Keratinocyte (primary cell): ENCODE measurements at regions not wholly inside any gene's neighbourhood (a gene's known extent, or its start where the extent isn't known, plus 50 kb on each side); places are given as distances from the start of the nearest gene placed in this dataset.
A peak's percentile ranks its signal among the peaks of the same experiment; 100 is the strongest.

Experiments
- DNase-seq: peaks from one replicate; pipeline ENCODE4 v3.0.0-alpha.2; 2011; ENCODE audit warnings: low read depth, missing footprints, low spot score
- FAIRE-seq: peaks from 2 replicates; lab custom pipeline; 2011; peaks lifted over from hg19 to GRCh38; lab: Jason Lieb, UNC
- H2AFZ ChIP-seq: 2 replicates; pipeline ENCODE4 v1.6.0; 2012; ENCODE audit warnings: low read length, control low read depth, inconsistent platforms; ENCODE audit not compliant: control insufficient read depth
- H3K27ac ChIP-seq: 2 replicates; pipeline ENCODE4 v1.5.1; 2011; ENCODE audit warnings: low read length; ENCODE audit not compliant: control insufficient read depth, insufficient read depth
- H3K27me3 ChIP-seq: 3 replicates; pipeline ENCODE4 v1.6.0; 2011; ENCODE audit warnings: low read length; ENCODE audit not compliant: control insufficient read depth, insufficient read depth; ENCODE audit errors: extremely low read depth
- H3K36me3 ChIP-seq, 2 experiments: 2 replicates in 1 of 2; 3 replicates in 1 of 2; pipeline ENCODE4 v1.5.1; 2011; ENCODE audit warnings: low read length in 2 of 2, mild to moderate bottlenecking in 1 of 2; ENCODE audit not compliant: control insufficient read depth in 2 of 2, insufficient read depth in 2 of 2; ENCODE audit errors: extremely low read depth in 1 of 2
- H3K4me1 ChIP-seq: 3 replicates; pipeline ENCODE4 v1.5.1; 2011; ENCODE audit warnings: low read length; ENCODE audit not compliant: control insufficient read depth, insufficient read depth; ENCODE audit errors: extremely low read depth
- H3K4me2 ChIP-seq: 3 replicates; pipeline ENCODE4 v1.6.0; 2011; ENCODE audit warnings: low read depth, low read length; ENCODE audit not compliant: control insufficient read depth, insufficient read depth; ENCODE audit errors: extremely low read depth
- H3K4me3 ChIP-seq, 3 experiments: fragments of 200-600 bp in 1 of 3; sonication (generic) in 1 of 3; 2 replicates in 2 of 3; 3 replicates in 1 of 3; pipeline ENCODE4 v1.5.1; 2011 to 2016; ENCODE audit warnings: low read length in 3 of 3, mild to moderate bottlenecking in 3 of 3, control low read depth in 2 of 3, inconsistent platforms in 1 of 3, low read depth in 1 of 3, mixed read lengths in 1 of 3, mixed run types in 1 of 3, moderate library complexity in 1 of 3; ENCODE audit not compliant: control insufficient read depth in 2 of 3, insufficient read depth in 2 of 3; ENCODE audit errors: extremely low read depth in 1 of 3
- H3K79me2 ChIP-seq: 2 replicates; pipeline ENCODE4 v1.6.0; 2012; ENCODE audit warnings: low read length; ENCODE audit not compliant: control insufficient read depth, insufficient read depth
- H3K9ac ChIP-seq: 3 replicates; pipeline ENCODE4 v1.6.0; 2011; ENCODE audit warnings: low read length; ENCODE audit not compliant: control insufficient read depth, insufficient read depth; ENCODE audit errors: extremely low read depth
- H3K9me1 ChIP-seq: 3 replicates; pipeline ENCODE4 v1.6.0; 2011; ENCODE audit warnings: low read length; ENCODE audit not compliant: control insufficient read depth, insufficient read depth; ENCODE audit errors: extremely low read depth
- H3K9me3 ChIP-seq: 2 replicates; pipeline ENCODE4 v1.5.1; 2012; ENCODE audit warnings: low read depth, low read length; ENCODE audit not compliant: control insufficient read depth
- H4K20me1 ChIP-seq: 3 replicates; pipeline ENCODE4 v1.6.0; 2011; ENCODE audit warnings: low read length; ENCODE audit not compliant: control insufficient read depth, insufficient read depth; ENCODE audit errors: extremely low read depth
- CTCF ChIP-seq, 3 experiments: IDR thresholded peaks in 1 of 3; conservative IDR thresholded peaks in 1 of 3; optimal IDR thresholded peaks in 1 of 3; 2 replicates in 2 of 3; 3 replicates in 1 of 3; pipeline versions ENCODE3 to v1.5.1; 2011; ENCODE audit warnings: low read length in 3 of 3, mild to moderate bottlenecking in 3 of 3, moderate library complexity in 2 of 3, control low read depth in 1 of 3, inconsistent platforms in 1 of 3; ENCODE audit not compliant: insufficient read depth in 2 of 3; ENCODE audit errors: extremely low read depth in 1 of 3
- EZH2 ChIP-seq: IDR thresholded peaks from one replicate; pipeline ENCODE4 v1.6.1; 2012; ENCODE audit warnings: inconsistent platforms, mild to moderate bottlenecking, low read length, moderate library complexity
- dilution Hi-C: fragments of 300-500 bp; cut with MboI; formaldehyde crosslinking; loops from one replicate; pipeline ENCODE4 v1.7.0; 2020; ENCODE audit warnings: low sequenced_read_pairs; ENCODE audit not compliant: extremely low pct_ligation_motif_present

GRCh38 chr4:157564218-157564617, 343.7 kb downstream of the GRIA2 start:
- Histone ChIP-seq H3K4me2 (peak overlapping the region; percentile 56), H3K36me3 (no peaks in the 10 kb centered on the region)

GRCh38 chr4:157558016-157558415, 337.5 kb downstream of the GRIA2 start:
- H3K9me3 ChIP-seq, result no peaks in the 10 kb centered on the region
- no peaks in the 10 kb centered on the region for H3K4me1 ChIP-seq
- H3K4me2 ChIP-seq, result no peak overlapping the region
- TF ChIP-seq CTCF (optimal IDR thresholded peaks at IDR 0.05 in 1 of 3, IDR thresholded peaks at IDR 0.05 in 1 of 3, conservative IDR thresholded peaks at IDR 0.05 in 1 of 3; ENCODE audit: extremely low read depth in 1 of 3, insufficient read depth in 2 of 3, low read length in 3 of 3) (no peak), EZH2 (no peak)
- dilution Hi-C loops, result no loop called here
- no peak overlapping the region for H3K27ac ChIP-seq
- no peak overlapping the region for H3K4me3 ChIP-seq
- no peak overlapping the region for H3K9ac ChIP-seq
- no peaks in the 10 kb centered on the region for H4K20me1 ChIP-seq
- DNase-seq (no peak), FAIRE-seq (no peak)
- no peaks in the 10 kb centered on the region for H3K36me3 ChIP-seq
- H3K27me3 ChIP-seq, result no peaks in the 10 kb centered on the region
- H3K9me1 ChIP-seq, result no peaks in the 10 kb centered on the region
- H3K79me2 ChIP-seq, result no peaks in the 10 kb centered on the region
- H2AFZ ChIP-seq, result no peak overlapping the region

More at GRCh38 chr4:157564218-157564617, 343.7 kb downstream of the GRIA2 start:
- no peak overlapping the region for H3K4me3 ChIP-seq
- dilution Hi-C loops, result no loop called here
- DNase-seq, result no peak
- peaks cover 3% of the 10 kb centered on the region for H3K4me1 ChIP-seq
- H2AFZ ChIP-seq, result peak overlapping the region; percentile 84
- no peak for FAIRE-seq
- no peak overlapping the region for H3K27ac ChIP-seq
- no peak overlapping the region for H3K9ac ChIP-seq
- H4K20me1 ChIP-seq, result no peaks in the 10 kb centered on the region
- H3K9me1 ChIP-seq, result no peaks in the 10 kb centered on the region
- TF ChIP-seq CTCF (optimal IDR thresholded peaks at IDR 0.05 in 1 of 3, IDR thresholded peaks at IDR 0.05 in 1 of 3, conservative IDR thresholded peaks at IDR 0.05 in 1 of 3; ENCODE audit: extremely low read depth in 1 of 3, insufficient read depth in 2 of 3, low read length in 3 of 3) (no peak), EZH2 (no peak)
- H3K9me3 ChIP-seq, result no peaks in the 10 kb centered on the region
- H3K79me2 ChIP-seq, result no peaks in the 10 kb centered on the region
- no peaks in the 10 kb centered on the region for H3K27me3 ChIP-seq
